Heart right ventricle (tissue), 16 donors: ENCODE measurements at regions not wholly inside any gene's neighbourhood (a gene's known extent, or its start where the extent isn't known, plus 50 kb on each side); places are given as distances from the start of the nearest gene placed in this dataset.
A peak's percentile ranks its signal among the peaks of the same experiment; 100 is the strongest.

Experiments
- ATAC-seq, 8 donors: fragments of 200-7000 bp; cut with Tn5 transposase; one replicate each; pipeline ENCODE4 v1.9.1; 2020; ENCODE audit warnings: mild to moderate bottlenecking in 8 of 8, moderate library complexity in 8 of 8, moderate number of reproducible peaks in 1 of 8
- DNase-seq, 2 donors: peaks; one replicate each; pipeline ENCODE4 v3.0.0-alpha.2; 2020
- H3K27ac ChIP-seq, 10 donors: fragments of 200-600 bp; sonication (generic) in 2 of 10; one replicate each; pipeline versions ENCODE4 v1.5.0 to v1.8.0; 2020 to 2022; ENCODE audit warnings: mild to moderate bottlenecking in 3 of 10
- H3K27me3 ChIP-seq, 7 donors: fragments of 200-600 bp; one replicate each; pipeline ENCODE4 v1.8.0; 2021 to 2022; ENCODE audit warnings: mild to moderate bottlenecking in 2 of 7
- H3K36me3 ChIP-seq, 9 donors: fragments of 200-600 bp; sonication (generic) in 1 of 9; one replicate each; pipeline versions ENCODE4 v1.5.0 to v1.8.0; 2020 to 2022; ENCODE audit warnings: mild to moderate bottlenecking in 2 of 9
- H3K4me1 ChIP-seq, 9 donors: fragments of 200-600 bp; sonication (generic) in 1 of 9; one replicate each; pipeline versions ENCODE4 v1.5.0 to v1.8.0; 2020 to 2022; ENCODE audit warnings: mild to moderate bottlenecking in 4 of 9
- H3K4me3 ChIP-seq, 10 donors: fragments of 200-600 bp; sonication (generic) in 2 of 10; one replicate each; pipeline versions ENCODE4 v1.5.0 to v1.8.0; 2020 to 2022; ENCODE audit warnings: mild to moderate bottlenecking in 7 of 10, moderate library complexity in 2 of 10
- H3K9me3 ChIP-seq, 11 donors: fragments of 200-600 bp in 10 of 11; sonication (generic) in 2 of 11; one replicate each; pipeline versions ENCODE4 v1.5.0 to v1.8.0; 2013 to 2022; ENCODE audit warnings: mild to moderate bottlenecking in 2 of 11, control low read depth in 1 of 11, moderate library complexity in 1 of 11
- WGBS, 2 donors: extraction: QIAGEN DNeasy Blood & Tissue Kit; methylation state at CpG; one replicate each; pipeline ENCODE4 v1.1.7; 2013; ENCODE audit warnings: inconsistent platforms in 1 of 2; 5-methylcytosine and 5-hydroxymethylcytosine counted together
- intact Hi-C, 10 donors: fragments of 100-400 bp; cut with DNase I; formaldehyde crosslinking; loops; one replicate each; pipeline versions ENCODE4 v1.11.1 to v1.14.2; 2022
- TF ChIP-seq, protein P1 (sequence below), 9 donors: fragments of 200-600 bp; sonication (generic) in 2 of 9; IDR thresholded peaks; one replicate each; pipeline versions ENCODE4 v1.5.0 to v1.8.0; 2021 to 2022; ENCODE audit warnings: antibody characterized with exemption in 9 of 9, mild to moderate bottlenecking in 5 of 9, moderate library complexity in 1 of 9
- donor health status: Arrhythmogenic right ventricular cardiomyopathy.
- donor health status: ischemic (EF 13 %, LVEDD 7.1; RV severe dilation, severe dysfunction).
- donor health status: healthy with polysubstance abuse.
- donor health status: DM: no; HTN: yes; CAD: no.
- donor health status: DM: no; HTN: no; CAD: no.
- donor health status: ischemic (EF 25% LVEDD 6.9; RV normal size, moderate dysfunction).
- donor health status: ischemic (EF 25% LVEDD 5.7; RV mildly dilated, moderate dysfunction).
- donor health status: healthy.
- donor health status: DM: yes; HTN: yes; CAD: no.
- donor health status: Ischemic cardiomyopathy.
- donor health status: ischemic (EF 35%, LVEDD 5.7; RV mildly dilated, moderate dysfunction).
- donor health status: nonischemic (EF 11% LVEDD 7.7; RV severe dilation, severe dysfunction).
- donor health status: DM: yes; HTN: yes; CAD: no.
- donor health status: PGD.
- donor health status: ischemic (EF 29% LVEDD 5.4; RV normal size, mild dysfunction).
- donor health status: nonischemic (EF 23%, LVEDD 6.1; RV moderate dilation, normal function).

DNA sequence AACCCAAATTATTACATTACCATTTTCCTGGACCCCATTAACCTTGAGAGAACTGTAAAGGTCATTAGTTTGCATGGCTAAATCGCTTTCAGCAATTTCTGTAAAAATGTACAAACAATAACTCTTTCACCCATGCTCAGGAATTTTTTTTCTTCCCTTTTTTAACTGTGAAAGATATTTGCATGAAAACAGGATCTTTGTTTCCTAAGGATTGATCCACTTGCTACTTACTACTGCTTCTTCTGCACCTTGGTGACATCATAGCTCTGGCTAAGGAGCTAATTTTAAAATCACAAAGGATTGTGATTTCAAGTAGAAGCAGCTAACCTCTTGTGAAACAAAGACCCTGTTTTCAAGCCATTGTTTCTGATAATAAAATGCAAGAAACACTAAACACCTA, 274.6 kb upstream of the ESRRG start:
- TF ChIP-seq, protein P1, sequence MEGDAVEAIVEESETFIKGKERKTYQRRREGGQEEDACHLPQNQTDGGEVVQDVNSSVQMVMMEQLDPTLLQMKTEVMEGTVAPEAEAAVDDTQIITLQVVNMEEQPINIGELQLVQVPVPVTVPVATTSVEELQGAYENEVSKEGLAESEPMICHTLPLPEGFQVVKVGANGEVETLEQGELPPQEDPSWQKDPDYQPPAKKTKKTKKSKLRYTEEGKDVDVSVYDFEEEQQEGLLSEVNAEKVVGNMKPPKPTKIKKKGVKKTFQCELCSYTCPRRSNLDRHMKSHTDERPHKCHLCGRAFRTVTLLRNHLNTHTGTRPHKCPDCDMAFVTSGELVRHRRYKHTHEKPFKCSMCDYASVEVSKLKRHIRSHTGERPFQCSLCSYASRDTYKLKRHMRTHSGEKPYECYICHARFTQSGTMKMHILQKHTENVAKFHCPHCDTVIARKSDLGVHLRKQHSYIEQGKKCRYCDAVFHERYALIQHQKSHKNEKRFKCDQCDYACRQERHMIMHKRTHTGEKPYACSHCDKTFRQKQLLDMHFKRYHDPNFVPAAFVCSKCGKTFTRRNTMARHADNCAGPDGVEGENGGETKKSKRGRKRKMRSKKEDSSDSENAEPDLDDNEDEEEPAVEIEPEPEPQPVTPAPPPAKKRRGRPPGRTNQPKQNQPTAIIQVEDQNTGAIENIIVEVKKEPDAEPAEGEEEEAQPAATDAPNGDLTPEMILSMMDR (IDR thresholded peaks at IDR 0.05): no peak
- Histone ChIP-seq H3K27me3 (no peaks in the 10 kb centered on the region), H3K9me3 (no peaks in the 10 kb centered on the region), H3K36me3 (no peaks in the 10 kb centered on the region), H3K4me1 (no peaks in the 10 kb centered on the region), H3K4me3 (no peak overlapping the region), H3K27ac (no peak overlapping the region)
- WGBS, 2 donors: 76 to 88% methylated on average over 1 of the region's 1 CpG
- ATAC-seq: no peak
- intact Hi-C loops: no loop called here
- DNase-seq: no peak

DNA sequence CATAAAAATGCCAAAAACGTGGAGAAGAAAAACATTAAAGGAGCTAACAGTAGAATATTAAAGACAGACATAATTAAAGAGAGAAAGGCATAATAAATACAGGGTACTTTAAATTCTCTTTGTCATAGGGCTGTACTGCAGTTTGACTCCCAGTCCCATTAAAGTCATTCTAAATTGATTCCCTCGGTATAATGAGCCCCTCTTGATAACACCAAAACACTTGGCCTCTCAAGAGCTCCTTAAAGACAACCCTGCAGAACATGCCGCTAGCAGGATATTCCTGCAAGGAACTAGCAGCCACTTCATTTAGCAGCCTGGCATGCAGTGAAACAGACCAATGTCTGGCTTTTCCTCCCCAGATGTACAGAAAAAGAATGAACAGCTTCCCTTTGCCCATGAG, 273.8 kb upstream of the ESRRG start:
- WGBS, 2 donors: 50 to 65% methylated on average over 3 of the region's 3 CpGs
- Histone ChIP-seq H3K4me1 (no peaks in the 10 kb centered on the region), H3K4me3 (no peak overlapping the region), H3K27me3 (no peaks in the 10 kb centered on the region), H3K36me3 (no peaks in the 10 kb centered on the region), H3K9me3 (no peaks in the 10 kb centered on the region), H3K27ac (no peak overlapping the region)
- intact Hi-C loops: no loop called here
- ATAC-seq (no peak), DNase-seq (no peak)
- TF ChIP-seq, protein P1 (IDR thresholded peaks at IDR 0.05): no peak

DNA sequence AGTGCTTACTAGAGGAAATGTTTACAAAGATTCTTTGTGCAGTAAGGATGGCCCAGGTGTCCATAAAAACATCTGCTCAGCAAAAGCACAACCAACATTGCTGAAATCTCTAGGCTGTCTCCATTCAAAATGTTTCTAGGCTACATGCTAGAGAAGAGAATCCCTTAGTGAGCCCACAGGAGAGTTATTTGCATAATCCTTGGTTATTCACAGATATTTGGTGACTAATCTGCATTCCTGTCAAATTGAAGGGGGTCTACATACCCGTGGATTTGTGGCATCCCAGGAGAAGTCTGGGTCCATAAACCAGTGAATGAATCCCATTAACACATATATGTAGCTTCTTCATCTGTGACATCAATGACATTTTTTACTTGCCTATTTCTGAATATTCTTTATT, 261.3 kb upstream of the ESRRG start:
- Histone ChIP-seq H3K4me1 (no peaks in the 10 kb centered on the region), H3K27me3 (no peaks in the 10 kb centered on the region), H3K36me3 (no peaks in the 10 kb centered on the region), H3K27ac (peak overlapping the region in 4 of 10 donors; percentile 15 to 45 (median 30)), H3K9me3 (peaks cover 0 to 5% (median 0%) of the 10 kb centered on the region in 11 donors), H3K4me3 (no peak overlapping the region)
- TF ChIP-seq, protein P1 (IDR thresholded peaks at IDR 0.05): no peak
- intact Hi-C loops: no loop called here
- DNase-seq (no peak), ATAC-seq (no peak)
- 20 to 21% methylated on average over 1 of the region's 1 CpG for WGBS, 2 donors

DNA sequence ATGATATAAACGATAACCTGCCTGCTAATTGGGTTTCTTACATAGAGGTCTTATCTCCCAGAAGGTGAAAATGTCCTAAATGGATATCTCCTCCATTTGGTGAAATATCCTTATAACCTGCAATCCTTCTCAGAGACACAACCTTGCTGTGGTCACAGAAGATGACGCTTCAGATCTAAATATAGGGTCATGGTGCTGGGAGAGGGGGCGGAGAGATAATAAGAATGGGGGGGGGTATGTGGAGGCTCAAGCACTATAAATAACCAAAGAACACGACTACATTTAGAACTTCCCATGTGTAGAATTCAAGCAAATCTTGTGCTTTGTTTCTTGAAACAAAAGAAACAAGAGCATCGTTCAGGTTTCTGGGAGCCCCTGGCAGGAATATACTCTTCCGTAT, 260.6 kb upstream of the ESRRG start:
- 42 to 52% methylated on average over 6 of the region's 6 CpGs for WGBS, 2 donors
- Histone ChIP-seq H3K4me1 (no peaks in the 10 kb centered on the region), H3K27ac (peak overlapping the region in 5 of 10 donors; percentile 15 to 45 (median 43)), H3K27me3 (no peaks in the 10 kb centered on the region), H3K36me3 (no peaks in the 10 kb centered on the region), H3K4me3 (no peak overlapping the region), H3K9me3 (peaks cover 0 to 5% (median 0%) of the 10 kb centered on the region in 11 donors)
- TF ChIP-seq, protein P1 (IDR thresholded peaks at IDR 0.05): no peak
- DNase-seq: peak in 1 of 2 donors; percentile 17
- ATAC-seq: peak in 7 of 8 donors; percentile 7 to 94 (median 82)
- intact Hi-C loops: no loop called here
